ENCODE measurements at regions not wholly inside any gene's neighbourhood (a gene's known extent, or its start where the extent isn't known, plus 50 kb on each side); places are given as distances from the start of the nearest gene placed in this dataset.
A peak's percentile ranks its signal among the peaks of the same experiment; 100 is the strongest.

DNA sequence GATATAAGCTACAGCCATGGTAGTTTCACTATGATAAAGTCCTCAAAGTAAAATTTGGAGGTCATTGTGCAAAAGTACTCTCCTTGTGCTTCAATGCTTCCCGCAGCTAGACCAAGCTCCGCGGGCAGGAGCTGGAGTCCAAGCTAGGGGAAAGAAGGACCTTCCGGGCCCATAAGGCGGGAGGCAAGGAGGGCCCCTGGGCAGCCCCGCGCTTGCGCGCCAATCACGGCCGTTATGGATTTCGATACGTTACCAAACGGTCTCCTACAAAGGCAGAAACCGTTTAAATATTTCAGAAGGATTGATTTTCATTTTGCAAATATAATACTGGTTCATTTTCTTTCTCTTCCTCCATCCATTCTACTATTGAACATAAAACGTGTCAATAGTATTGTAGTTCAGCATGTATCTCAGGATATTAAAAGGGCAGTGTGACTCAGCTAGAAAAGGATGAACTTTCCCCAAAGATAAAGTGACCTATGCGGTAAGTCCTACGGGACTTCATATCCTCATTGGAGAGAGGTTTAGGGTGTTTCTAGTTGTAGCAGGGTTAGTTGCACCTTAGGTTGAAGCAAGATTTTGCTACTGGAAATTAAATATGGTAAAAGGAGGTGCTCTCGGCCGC is 128.0 kb downstream of the KIF20B start:
- Histone ChIP-seq H3K36me3 (no peaks in the 10 kb centered on the region), H3K9me3 (peaks cover 5% of the 10 kb centered on the region), H3K4me3 (no peak overlapping the region), H3K27me3 (no peaks in the 10 kb centered on the region), H3K4me1 (no peaks in the 10 kb centered on the region), H3K27ac (no peak overlapping the region)
- TF ChIP-seq POLR2A (IDR thresholded peaks at IDR 0.05) (no peak), POLR2AphosphoS5 (IDR thresholded peaks at IDR 0.05; ENCODE audit: insufficient read depth in 1 of 2, low read depth in 1 of 2) (no peak)
- TF ChIP-seq, protein P1, sequence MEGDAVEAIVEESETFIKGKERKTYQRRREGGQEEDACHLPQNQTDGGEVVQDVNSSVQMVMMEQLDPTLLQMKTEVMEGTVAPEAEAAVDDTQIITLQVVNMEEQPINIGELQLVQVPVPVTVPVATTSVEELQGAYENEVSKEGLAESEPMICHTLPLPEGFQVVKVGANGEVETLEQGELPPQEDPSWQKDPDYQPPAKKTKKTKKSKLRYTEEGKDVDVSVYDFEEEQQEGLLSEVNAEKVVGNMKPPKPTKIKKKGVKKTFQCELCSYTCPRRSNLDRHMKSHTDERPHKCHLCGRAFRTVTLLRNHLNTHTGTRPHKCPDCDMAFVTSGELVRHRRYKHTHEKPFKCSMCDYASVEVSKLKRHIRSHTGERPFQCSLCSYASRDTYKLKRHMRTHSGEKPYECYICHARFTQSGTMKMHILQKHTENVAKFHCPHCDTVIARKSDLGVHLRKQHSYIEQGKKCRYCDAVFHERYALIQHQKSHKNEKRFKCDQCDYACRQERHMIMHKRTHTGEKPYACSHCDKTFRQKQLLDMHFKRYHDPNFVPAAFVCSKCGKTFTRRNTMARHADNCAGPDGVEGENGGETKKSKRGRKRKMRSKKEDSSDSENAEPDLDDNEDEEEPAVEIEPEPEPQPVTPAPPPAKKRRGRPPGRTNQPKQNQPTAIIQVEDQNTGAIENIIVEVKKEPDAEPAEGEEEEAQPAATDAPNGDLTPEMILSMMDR (IDR thresholded peaks at IDR 0.05): no peak
- intact Hi-C loops (cut with DNase I): no loop called here
- DNase-seq (ENCODE audit: extremely low spot score in 2 of 2): no peak

DNA sequence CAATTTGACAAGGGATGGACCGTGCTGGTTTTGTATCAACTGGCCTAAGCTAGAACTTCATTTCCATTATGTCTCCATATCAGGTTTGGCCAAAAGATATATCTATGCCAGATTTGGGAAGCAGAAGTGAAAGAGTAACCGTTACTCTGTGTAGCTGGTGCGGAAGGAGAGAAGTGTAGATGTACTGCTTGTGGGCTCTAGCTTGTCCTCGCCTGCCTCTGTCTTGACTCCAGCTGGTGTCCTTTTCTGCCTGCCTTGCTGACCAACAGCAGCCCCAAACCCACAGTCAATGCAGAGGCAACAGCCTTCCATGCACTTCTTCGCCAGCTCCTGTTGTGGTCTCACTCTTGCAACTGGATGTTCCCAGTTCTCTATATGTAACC is 128.5 kb downstream of the KIF20B start:
- Histone ChIP-seq H3K9me3 (peaks cover 5% of the 10 kb centered on the region), H3K4me3 (no peak overlapping the region), H3K36me3 (no peaks in the 10 kb centered on the region), H3K27ac (no peak overlapping the region), H3K27me3 (no peaks in the 10 kb centered on the region), H3K4me1 (no peaks in the 10 kb centered on the region)
- TF ChIP-seq, protein P1 (IDR thresholded peaks at IDR 0.05): no peak
- no peak for TF ChIP-seq POLR2AphosphoS5 (IDR thresholded peaks at IDR 0.05; ENCODE audit: insufficient read depth in 1 of 2, low read depth in 1 of 2)
- no peak for TF ChIP-seq POLR2A (IDR thresholded peaks at IDR 0.05)
- no peak for DNase-seq (ENCODE audit: extremely low spot score in 2 of 2)
- intact Hi-C loops (cut with DNase I): no loop called here

DNA sequence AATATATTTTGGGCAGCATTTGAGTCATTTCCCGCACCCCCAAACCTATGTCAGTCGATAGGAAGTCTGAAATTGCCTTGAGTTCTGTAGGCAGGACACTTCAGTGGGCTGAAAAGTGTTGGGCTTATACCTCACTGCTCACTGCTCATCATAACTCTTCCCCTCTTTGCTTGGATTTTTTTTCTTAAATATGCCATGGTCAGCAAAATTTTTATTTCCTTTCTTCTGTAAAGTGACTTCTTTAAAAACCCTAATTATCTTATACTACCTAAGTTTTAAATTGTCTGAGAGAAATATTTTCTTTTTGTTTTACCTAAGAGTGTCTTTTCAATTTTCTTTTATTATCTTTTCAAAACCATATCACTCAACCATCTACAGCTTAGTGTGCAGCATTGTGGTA is 129.2 kb downstream of the KIF20B start:
- Histone ChIP-seq H3K27me3 (no peaks in the 10 kb centered on the region), H3K9me3 (peaks cover 5% of the 10 kb centered on the region), H3K4me3 (no peak overlapping the region), H3K36me3 (no peaks in the 10 kb centered on the region), H3K27ac (no peak overlapping the region), H3K4me1 (no peaks in the 10 kb centered on the region)
- TF ChIP-seq, protein P1 (IDR thresholded peaks at IDR 0.05): no peak
- TF ChIP-seq POLR2A (IDR thresholded peaks at IDR 0.05): no peak
- TF ChIP-seq POLR2AphosphoS5 (IDR thresholded peaks at IDR 0.05; ENCODE audit: insufficient read depth in 1 of 2, low read depth in 1 of 2): no peak
- intact Hi-C loops (cut with DNase I): no loop called here
- DNase-seq (ENCODE audit: extremely low spot score in 2 of 2): no peak

- Histone ChIP-seq H3K4me1 (peaks cover 17% of the 10 kb centered on the region), H3K27me3 (no peaks in the 10 kb centered on the region), H3K4me3 (peak overlapping the region; percentile 56 to 63), H3K9me3 (peaks cover 5% of the 10 kb centered on the region), H3K36me3 (no peaks in the 10 kb centered on the region), H3K27ac (peak overlapping the region; percentile 37)
- intact Hi-C loops (cut with DNase I): no loop called here
- no peak for DNase-seq (ENCODE audit: extremely low spot score in 2 of 2)
- TF ChIP-seq, protein P1 (IDR thresholded peaks at IDR 0.05): no peak
- TF ChIP-seq POLR2A (IDR thresholded peaks at IDR 0.05): no peak
- TF ChIP-seq POLR2AphosphoS5 (IDR thresholded peaks at IDR 0.05; ENCODE audit: insufficient read depth in 1 of 2, low read depth in 1 of 2): no peak
Measured at GRCh38 chr10:89836840-89837164, 135.4 kb downstream of the KIF20B start.

DNA sequence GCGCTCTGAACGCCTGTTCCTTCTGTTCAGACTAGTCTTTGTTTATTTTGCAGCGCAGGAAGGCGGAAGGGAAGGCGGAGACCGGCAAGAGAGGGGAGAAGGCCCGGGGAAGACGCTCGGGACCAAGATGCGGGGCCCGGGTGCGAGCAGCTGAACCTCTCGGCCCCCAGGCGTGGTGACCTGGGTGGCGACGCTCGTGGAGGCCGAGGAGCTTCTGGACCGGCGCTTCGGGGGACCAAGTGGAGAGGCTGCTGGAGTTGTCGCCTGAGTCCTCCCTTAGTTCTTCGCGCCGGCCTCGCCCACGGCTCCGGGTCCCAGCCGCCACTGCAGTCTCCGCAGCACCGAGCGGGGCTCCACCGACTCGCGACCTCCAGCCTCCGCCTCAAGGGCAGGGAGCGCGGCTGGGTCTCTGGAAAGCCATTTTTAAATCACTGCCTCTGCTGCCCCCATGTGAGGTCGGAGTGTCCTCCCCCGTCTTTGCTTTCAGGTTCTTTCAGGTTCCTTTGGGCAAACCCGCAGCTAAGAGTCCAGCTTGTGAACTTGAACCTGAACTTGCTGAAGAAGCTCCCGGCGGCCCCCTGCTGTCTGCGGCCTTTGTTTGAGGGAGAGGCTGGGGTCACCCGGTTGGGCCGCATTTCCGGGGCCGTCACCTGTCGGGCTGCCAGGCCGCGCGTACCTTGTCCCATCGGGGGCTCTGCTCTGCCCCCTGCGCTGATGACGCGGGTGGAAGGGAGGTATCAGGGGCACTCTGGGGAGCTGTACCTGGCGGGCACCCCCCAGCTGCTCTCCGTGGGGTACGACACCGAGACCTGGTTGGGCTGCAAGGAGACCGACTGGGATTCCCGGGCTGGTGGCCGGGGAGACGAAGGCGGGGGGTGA is 136.0 kb downstream of the KIF20B start:
- Histone ChIP-seq H3K4me1 (peaks cover 17% of the 10 kb centered on the region), H3K27me3 (no peaks in the 10 kb centered on the region), H3K36me3 (no peaks in the 10 kb centered on the region), H3K27ac (peak overlapping the region; percentile 37), H3K9me3 (peaks cover 5% of the 10 kb centered on the region), H3K4me3 (peak overlapping the region; percentile 56 to 63)
- DNase-seq (ENCODE audit: extremely low spot score in 2 of 2): no peak
- intact Hi-C loops (cut with DNase I): no loop called here
- TF ChIP-seq, protein P1 (IDR thresholded peaks at IDR 0.05): no peak
- TF ChIP-seq POLR2A (IDR thresholded peaks at IDR 0.05) (no peak), POLR2AphosphoS5 (IDR thresholded peaks at IDR 0.05; ENCODE audit: insufficient read depth in 1 of 2, low read depth in 1 of 2) (no peak)

Data from vagina (tissue), 2 donors.